DMS 273 (cell line): ENCODE measurements at regions not wholly inside any gene's neighbourhood (a gene's known extent, or its start where the extent isn't known, plus 50 kb on each side); places are given as distances from the start of the nearest gene placed in this dataset.

Experiments used
- DNase-seq: peaks from one replicate; lab custom pipeline; 2025; ENCODE audit not compliant: unreplicated experiment; lab: John Stamatoyannopoulos, UW

DNA sequence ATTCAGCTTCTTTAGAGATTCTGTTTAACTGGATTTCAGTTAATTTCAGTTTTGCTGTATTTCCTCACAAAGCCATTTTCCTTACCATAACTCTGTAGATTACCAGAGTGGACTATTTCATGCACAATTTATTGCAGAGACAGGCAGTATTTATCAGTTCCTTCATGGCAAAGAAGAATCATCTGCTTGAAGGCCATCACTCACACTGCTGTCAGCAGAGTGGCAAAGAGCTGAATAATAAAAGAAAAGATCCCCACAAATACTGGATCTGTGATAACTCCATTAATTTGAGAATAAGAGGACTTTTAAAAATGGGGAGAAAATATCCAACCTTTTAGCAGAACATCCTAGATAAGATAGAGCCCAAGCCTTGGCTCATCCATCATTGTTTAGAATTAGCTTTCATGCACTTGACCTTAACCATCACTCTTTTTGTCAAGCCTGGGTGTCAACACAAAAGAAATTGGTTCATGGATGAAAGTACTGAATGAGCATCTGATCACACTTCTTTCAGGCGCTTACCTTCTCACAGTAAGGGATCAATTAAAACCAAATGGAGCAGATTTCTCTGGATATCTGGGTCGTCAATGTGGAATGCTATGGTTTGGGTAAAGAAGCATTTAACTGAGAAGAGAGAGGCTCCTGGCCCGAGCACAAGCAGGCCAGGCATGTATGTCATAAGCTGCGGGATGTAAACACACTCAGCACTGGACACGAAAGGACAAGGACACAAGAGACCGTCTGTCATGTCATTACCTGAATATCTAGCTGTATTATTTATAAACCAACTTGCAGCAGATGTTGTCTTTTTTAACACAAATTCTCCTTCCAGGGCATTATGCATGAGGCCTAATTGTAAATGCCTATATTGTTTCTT is 376.2 kb downstream of the ZNF521 start:
- no peak for DNase-seq

DNA sequence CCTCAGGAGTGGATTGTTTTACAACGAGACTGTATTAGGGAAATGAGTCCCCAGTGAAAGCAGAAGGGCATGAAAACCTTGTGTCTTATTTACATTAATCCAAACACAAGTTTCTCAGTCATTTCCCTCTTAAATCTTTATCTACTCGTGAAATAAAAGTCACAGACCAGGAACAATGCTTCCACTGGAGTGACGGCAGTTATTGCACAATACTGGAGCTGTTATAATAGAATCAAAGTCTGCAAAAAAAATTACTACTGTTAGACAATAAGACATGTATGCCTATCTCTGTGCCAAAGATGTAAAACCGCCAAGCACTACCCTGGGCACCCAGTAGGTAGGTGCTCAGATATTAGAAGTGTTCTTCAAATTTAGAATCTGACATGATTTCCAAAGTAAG is 375.5 kb downstream of the ZNF521 start:
- no peak for DNase-seq

DNA sequence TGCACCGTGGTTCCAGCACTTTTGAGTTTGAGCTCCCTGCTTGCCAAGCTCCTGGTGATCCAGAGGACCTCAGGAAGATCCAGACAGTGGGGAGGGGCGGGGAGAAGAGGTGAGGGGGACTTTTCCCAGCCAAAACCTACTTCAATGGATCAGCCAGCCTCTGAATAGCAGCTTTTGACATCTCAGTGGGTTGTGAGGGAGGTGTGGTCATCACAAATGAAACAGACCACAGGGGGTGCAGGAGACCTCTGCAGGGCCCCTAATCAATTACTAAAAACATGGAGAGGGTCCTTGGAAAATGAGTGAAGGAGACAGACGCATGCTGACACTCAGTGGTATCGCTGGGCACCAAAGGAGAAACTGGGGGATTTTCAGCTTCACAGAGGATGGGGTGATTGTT is 372.7 kb downstream of the ZNF521 start:
- no peak for DNase-seq

GRCh38 chr18:24982831-24983230 is 369.1 kb downstream of the ZNF521 start:
- DNase-seq = no peak

GRCh38 chr18:24983566-24984139 is 368.3 kb downstream of the ZNF521 start:
- DNase-seq = no peak

DNA sequence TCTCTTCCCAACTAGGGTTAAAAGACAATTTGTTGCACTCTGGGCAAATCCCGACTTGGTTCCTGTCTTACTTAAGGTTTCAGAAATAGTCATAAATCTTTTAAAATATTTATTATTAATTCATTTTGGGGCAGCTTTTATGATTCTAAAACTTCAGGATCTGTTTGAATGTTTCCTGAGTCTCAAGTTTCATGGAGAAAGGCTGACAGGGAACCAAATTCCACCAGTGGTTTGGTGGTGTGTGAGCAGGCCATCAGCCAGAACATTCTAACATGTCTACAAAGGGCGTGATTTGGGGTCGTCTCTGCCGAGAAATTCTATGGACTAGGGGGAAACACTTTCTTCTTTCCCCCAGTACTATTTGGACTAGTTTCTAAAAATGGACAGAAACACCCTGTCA is 366.4 kb downstream of the ZNF521 start:
- no peak for DNase-seq

- DNase-seq = no peak
These were observed 365.2 kb downstream of the ZNF521 start for GRCh38 chr18:24986666-24987302.

GRCh38 chr18:24987303-24988252 is 364.4 kb downstream of the ZNF521 start:
- DNase-seq = peak; percentile 86

- DNase-seq = peak; percentile 20
These were observed 363.6 kb downstream of the ZNF521 start for GRCh38 chr18:24988253-24988840.

GRCh38 chr18:24989760-24990593 is 362.0 kb downstream of the ZNF521 start:
- DNase-seq = peak; percentile 39

DNA sequence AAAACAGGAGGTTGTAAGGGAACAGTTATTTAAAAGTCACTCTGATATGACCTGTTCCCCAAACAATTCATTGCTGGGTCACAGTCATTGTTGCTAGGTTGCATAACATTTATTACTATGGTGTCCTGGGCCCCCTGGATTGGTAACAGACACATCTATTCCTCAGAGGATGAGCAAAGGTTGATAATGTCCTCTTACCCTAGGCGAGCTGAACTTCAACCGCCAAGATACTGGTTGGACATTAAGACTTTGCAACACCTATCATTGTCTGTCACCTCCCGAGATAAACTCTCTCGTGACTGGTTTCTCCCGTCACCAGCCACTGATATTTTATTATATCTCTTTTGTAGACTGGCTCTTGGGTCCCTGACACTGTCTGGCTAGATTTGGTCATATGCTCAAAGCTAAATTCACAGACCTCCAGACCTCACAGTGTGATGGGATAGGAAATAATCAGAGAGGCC is 361.3 kb downstream of the ZNF521 start:
- DNase-seq = no peak

DNA sequence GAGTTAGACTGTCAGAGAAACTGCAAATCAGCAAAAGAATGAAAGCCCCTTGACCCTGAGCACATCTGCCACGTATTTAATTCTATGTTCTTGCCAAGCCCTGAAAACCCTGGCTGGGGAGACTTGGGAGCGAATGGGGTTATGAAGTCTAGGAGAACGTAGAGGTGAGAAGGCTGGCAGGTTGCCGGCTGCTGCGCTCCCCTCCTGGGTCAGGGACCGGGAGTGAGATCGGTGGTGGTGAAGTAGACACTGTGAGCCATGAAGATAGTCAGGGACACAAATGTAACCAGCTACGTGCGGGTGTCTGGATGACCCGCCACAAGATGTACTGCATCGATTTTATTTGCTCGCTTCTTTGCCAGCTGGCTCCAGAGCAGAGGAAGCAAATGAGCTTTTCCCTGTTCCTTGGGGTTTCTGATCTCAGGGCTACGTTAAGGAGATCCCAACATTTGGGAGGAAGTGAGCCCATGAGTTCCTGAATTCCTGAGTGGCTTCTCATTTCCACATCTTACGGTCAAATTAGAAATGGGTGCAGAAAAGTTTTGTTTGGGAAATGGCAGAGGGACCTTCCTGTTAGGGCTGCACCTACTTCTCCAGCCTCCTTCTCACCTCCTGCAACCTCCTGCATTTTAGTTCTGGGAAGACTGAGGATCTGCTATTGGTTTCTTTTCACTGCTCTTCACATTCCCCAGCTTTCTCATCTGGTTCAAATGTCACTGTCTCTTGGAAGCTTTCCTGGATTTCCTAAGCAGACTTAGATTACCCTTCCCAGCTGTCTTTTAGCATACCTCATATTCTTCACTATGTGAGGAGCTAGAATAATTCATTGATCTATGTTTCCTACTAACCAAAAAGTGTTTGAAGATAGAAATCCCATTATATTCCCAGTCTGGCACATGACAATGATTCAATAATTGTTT is 360.6 kb downstream of the ZNF521 start:
- no peak for DNase-seq

GRCh38 chr18:24992491-24992890 is 359.5 kb downstream of the ZNF521 start:
- no peak for DNase-seq

DNA sequence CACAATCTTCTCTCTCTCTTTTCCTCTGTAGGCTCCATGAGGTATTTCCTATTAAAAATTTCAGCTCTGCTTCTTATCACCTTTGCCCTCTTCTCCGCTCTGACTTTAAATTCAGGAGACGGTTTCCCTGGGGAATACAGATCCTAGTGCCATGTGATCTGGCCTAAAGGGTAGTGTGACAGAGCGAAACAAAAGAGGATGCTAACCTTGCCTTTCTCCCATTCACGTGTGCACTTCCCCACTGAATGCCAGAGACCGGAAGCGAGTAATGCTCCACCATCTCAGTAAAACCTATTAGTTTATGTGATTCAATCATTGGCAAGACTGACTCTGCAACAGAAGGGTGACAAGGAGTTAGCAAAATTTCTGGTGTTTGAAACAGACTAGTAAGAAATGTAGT is 358.3 kb downstream of the ZNF521 start:
- DNase-seq = no peak

DNA sequence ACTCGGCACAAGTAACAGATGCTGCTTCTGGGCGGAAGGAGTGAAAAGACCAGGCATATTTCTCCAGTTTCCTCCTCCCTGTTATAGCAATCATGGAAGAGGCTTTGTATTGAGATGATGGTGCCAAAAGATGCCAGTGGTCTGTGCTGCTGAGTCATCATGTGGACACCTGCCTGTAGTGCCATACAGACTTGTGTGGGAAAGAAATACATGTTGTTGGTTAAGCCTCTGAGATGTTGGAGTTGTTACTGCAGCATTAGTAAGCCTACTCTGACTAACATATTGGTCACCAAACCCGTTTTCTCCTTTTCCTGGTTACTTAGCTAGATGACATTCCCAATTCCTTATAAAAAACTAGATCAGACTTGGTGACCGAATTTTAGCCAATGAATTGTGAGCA is 356.9 kb downstream of the ZNF521 start:
- peak; percentile 16 for DNase-seq

- DNase-seq = no peak
These were observed 356.2 kb downstream of the ZNF521 start for GRCh38 chr18:24995755-24996154.

DNA sequence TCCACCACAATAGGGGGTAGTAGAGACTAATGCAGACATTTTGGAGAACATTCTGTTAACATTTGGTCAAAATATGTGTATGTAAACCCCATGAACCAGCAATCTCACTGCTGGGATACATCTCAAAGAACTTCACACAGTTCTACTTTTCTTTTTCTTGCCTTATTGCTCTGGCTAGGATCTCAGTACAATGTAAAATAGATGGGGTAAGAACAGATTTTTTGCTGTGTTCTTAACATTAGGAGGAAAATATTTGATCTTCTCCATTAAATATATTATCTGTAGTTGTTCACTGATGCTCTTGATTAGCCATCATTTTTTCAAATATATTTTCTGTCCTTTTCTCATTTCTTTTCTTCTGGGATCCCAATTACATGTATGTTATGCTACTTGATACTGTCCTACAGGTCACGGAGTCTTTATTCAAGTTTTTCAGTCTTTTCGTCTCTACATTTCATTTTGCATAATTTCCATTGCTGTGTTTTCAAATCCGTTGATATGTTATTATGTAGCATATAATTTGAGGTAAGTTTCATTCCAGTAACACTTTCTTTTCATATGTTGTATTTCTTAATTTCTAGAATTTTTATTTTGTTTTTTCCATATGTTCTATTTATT is 352.2 kb downstream of the ZNF521 start:
- DNase-seq = no peak

GRCh38 chr18:25001803-25002202 is 350.2 kb downstream of the ZNF521 start:
- DNase-seq = no peak
